Head of caudate nucleus (tissue), 42 donors: ENCODE measurements at regions not wholly inside any gene's neighbourhood (a gene's known extent, or its start where the extent isn't known, plus 50 kb on each side); places are given as distances from the start of the nearest gene placed in this dataset.
"Not testable (repeated sequence)": the region's sequence is repeated elsewhere in the genome, so short reads cannot be mapped to it uniquely, and the experiment has no call there.

Source experiments
- DNase-seq, 42 donors: peaks; one replicate each; pipeline versions ENCODE4 v3.0.0 to v3.0.0-alpha.2; 2020 to 2021; ENCODE audit warnings: mixed read lengths in 7 of 42
- intact Hi-C: fragments of 100-400 bp; cut with DNase I; formaldehyde crosslinking; loops from one replicate; pipeline ENCODE4 v1.15.0; 2022

- intact Hi-C loops, DNase-seq: not testable (repeated sequence)
These were observed 1220.8 kb upstream of the B3GALT2 start for GRCh38 chr1:194407238-194407637.

GRCh38 chr1:194394676-194395075 lies 1208.3 kb upstream of the B3GALT2 start:
- intact Hi-C loops = no loop called here
- no peak for DNase-seq

GRCh38 chr1:194387531-194387930 lies 1201.1 kb upstream of the B3GALT2 start:
- no peak for DNase-seq
- intact Hi-C loops = no loop called here

- intact Hi-C loops = no loop called here
These were observed 1192.1 kb upstream of the B3GALT2 start for GRCh38 chr1:194378517-194378916.

GRCh38 chr1:194374649-194375048 lies 1188.2 kb upstream of the B3GALT2 start:
- intact Hi-C loops = no loop called here
- DNase-seq = no peak

More at GRCh38 chr1:194378517-194378916, 1192.1 kb upstream of the B3GALT2 start:
- DNase-seq = no peak

- intact Hi-C loops = no loop called here
- DNase-seq = no peak
These were observed 1185.9 kb upstream of the B3GALT2 start for GRCh38 chr1:194372266-194372665.

- intact Hi-C loops = no loop called here
- no peak for DNase-seq
These were observed 1183.2 kb upstream of the B3GALT2 start for GRCh38 chr1:194369622-194370021.

GRCh38 chr1:194369060-194369459 lies 1182.6 kb upstream of the B3GALT2 start:
- no peak for DNase-seq
- intact Hi-C loops = no loop called here

- intact Hi-C loops = no loop called here
- DNase-seq = no peak
These were observed 1180.7 kb upstream of the B3GALT2 start for GRCh38 chr1:194367121-194367520.

GRCh38 chr1:194366705-194367104 lies 1180.3 kb upstream of the B3GALT2 start:
- intact Hi-C loops = no loop called here
- DNase-seq = no peak

GRCh38 chr1:194362327-194362726 lies 1175.9 kb upstream of the B3GALT2 start:
- intact Hi-C loops = no loop called here
- no peak for DNase-seq

- DNase-seq = no peak
- intact Hi-C loops = no loop called here
These were observed 1175.1 kb upstream of the B3GALT2 start for GRCh38 chr1:194361374-194362131.

GRCh38 chr1:194358208-194358581 lies 1171.8 kb upstream of the B3GALT2 start:
- intact Hi-C loops = no loop called here

GRCh38 chr1:194357573-194358207 lies 1171.3 kb upstream of the B3GALT2 start:
- DNase-seq, intact Hi-C loops: not testable (repeated sequence)

More at GRCh38 chr1:194358208-194358581, 1171.8 kb upstream of the B3GALT2 start:
- DNase-seq = no peak

GRCh38 chr1:194355488-194356106 lies 1169.2 kb upstream of the B3GALT2 start:
- intact Hi-C loops = no loop called here
- DNase-seq = no peak

- DNase-seq = no peak
- intact Hi-C loops = no loop called here
These were observed 1166.7 kb upstream of the B3GALT2 start for GRCh38 chr1:194353121-194353520.

GRCh38 chr1:194347200-194347599 lies 1160.8 kb upstream of the B3GALT2 start:
- intact Hi-C loops = no loop called here
- DNase-seq = no peak

GRCh38 chr1:194342484-194343262 lies 1156.3 kb upstream of the B3GALT2 start:
- no peak for DNase-seq

GRCh38 chr1:194341587-194341986 lies 1155.2 kb upstream of the B3GALT2 start:
- DNase-seq = no peak
- intact Hi-C loops = no loop called here

More at GRCh38 chr1:194342484-194343262, 1156.3 kb upstream of the B3GALT2 start:
- intact Hi-C loops = no loop called here

- DNase-seq = no peak
- intact Hi-C loops = no loop called here
These were observed 1153.1 kb upstream of the B3GALT2 start for GRCh38 chr1:194339471-194339870.
